ENCODE measurements at regions not wholly inside any gene's neighbourhood (a gene's known extent, or its start where the extent isn't known, plus 50 kb on each side); places are given as distances from the start of the nearest gene placed in this dataset.

DNA sequence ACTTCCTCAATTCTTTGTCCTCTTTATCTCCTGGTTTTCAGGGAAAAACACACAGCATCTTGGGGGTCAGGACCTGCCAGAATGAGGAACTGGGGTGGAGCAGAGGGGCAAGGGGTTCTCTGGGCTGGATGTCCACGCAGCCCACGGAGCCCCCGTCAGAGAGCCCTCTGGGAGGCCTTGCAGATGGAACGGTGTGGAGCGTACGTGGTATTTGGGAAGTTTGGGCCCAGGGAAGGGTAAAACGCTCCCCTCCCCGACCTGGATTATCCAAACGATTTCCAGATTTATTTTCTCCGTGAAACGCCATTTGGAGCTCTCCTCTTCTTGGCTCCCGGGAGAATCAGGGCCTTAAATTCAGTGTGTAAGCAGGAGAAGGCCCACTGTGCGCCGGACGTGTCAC, 51.7 kb upstream of the ZNF536 start:
- Histone ChIP-seq H3K27me3 (replicated peaks in 1 of 4; ENCODE audit: control insufficient read depth in 3 of 4, extremely low read depth in 1 of 4, insufficient read depth in 3 of 4, low read length in 3 of 4) (no peaks in the 10 kb centered on the region; a peak in 1 of 7 replicates), H3K4ac (replicated peaks; ENCODE audit: insufficient read length, low read depth, low read length) (no peak overlapping the region), H4K91ac (replicated peaks; ENCODE audit: insufficient read length, low read length) (no peak overlapping the region), H3K4me2 (ENCODE audit: insufficient read depth in 1 of 2, low read depth in 2 of 2, low read length in 2 of 2) (no peak overlapping the region), H3K79me2 (ENCODE audit: control insufficient read depth in 1 of 2, insufficient read depth in 2 of 2, low read length in 2 of 2) (no peaks in the 10 kb centered on the region), H3K4me3 (ENCODE audit: extremely low read depth in 1 of 4, insufficient read depth in 2 of 4, low read depth in 3 of 4, low read length in 4 of 4) (no peak overlapping the region), H3K14ac (ENCODE audit: insufficient read length) (no peak overlapping the region), H3K9ac (replicated peaks in 1 of 4; ENCODE audit: extremely low read depth in 1 of 4, low read depth in 3 of 4, low read length in 3 of 4) (no peak overlapping the region), H3K79me1 (ENCODE audit: low read depth, low read length) (no peaks in the 10 kb centered on the region), H2AFZ (ENCODE audit: low read length) (no peak overlapping the region), H2AK5ac (ENCODE audit: low read depth, low read length) (no peak overlapping the region), H3K18ac (ENCODE audit: extremely low read depth, low read length) (no peak overlapping the region), H2BK15ac (ENCODE audit: low read length) (no peak overlapping the region), H2BK5ac (ENCODE audit: low read depth, low read length) (no peak overlapping the region), H3K23me2 (ENCODE audit: low read depth, low read length) (peaks cover 5% of the 10 kb centered on the region; the same call in 1 of the 2 replicates), H4K8ac (ENCODE audit: extremely low read depth, insufficient read depth, low read length) (0 out of 2 replicates have a peak overlapping the region, but pooled peaks have one; percentile 31), H3K9me3 (ENCODE audit: insufficient read depth in 2 of 2, low read depth in 1 of 2, low read length in 1 of 2) (no peaks in the 10 kb centered on the region), H3K4me1 (replicated peaks in 1 of 4; ENCODE audit: control insufficient read depth in 3 of 4, insufficient read depth in 4 of 4, low read length in 3 of 4) (no peaks in the 10 kb centered on the region; a peak in 1 of 7 replicates), H4K5ac (ENCODE audit: insufficient read length, low read depth, low read length) (no peak overlapping the region), H2BK12ac (ENCODE audit: low read depth, low read length) (no peak overlapping the region), H2BK20ac (ENCODE audit: low read length) (no peak overlapping the region), H3K36me3 (ENCODE audit: control insufficient read depth in 2 of 4, insufficient read depth in 4 of 4, low read length in 3 of 4) (no peaks in the 10 kb centered on the region), H3K27ac (ENCODE audit: low read depth, low read length) (no peak overlapping the region), H3K23ac (ENCODE audit: insufficient read length) (no peak overlapping the region), H2BK120ac (replicated peaks; ENCODE audit: low read depth, low read length) (no peak overlapping the region), H3K56ac (replicated peaks; ENCODE audit: insufficient read length, low read depth, low read length) (no peak overlapping the region), H4K20me1 (replicated peaks in 1 of 2; ENCODE audit: control insufficient read depth in 1 of 2, insufficient read depth in 2 of 2, low read length in 2 of 2) (no peaks in the 10 kb centered on the region)
- ChIA-PET POLR2A (ENCODE audit: partially characterized antibody) (no interaction called here), CTCF (ENCODE audit: partially characterized antibody) (no interaction called here)
- TF ChIP-seq ZNF274 (IDR thresholded peaks at IDR 0.05; ENCODE audit: borderline replicate concordance, extremely low read depth, low read length) (no peak), CBX5 (IDR thresholded peaks at IDR 0.05; ENCODE audit: low read depth, low read length) (no peak)
- no peak for FAIRE-seq
- DNase-seq (ENCODE audit: low read depth in 1 of 2, low spot score in 2 of 2), result no peak
- 94% methylated on average over 15 of the region's 15 CpGs; no CpG with 5 or more reads in 1 of the 2 experiments for WGBS, 2 experiments (ENCODE audit: extremely low coverage in 1 of 2, insufficient coverage in 1 of 2, insufficient read length in 1 of 2, insufficient replicate concordance in 2 of 2, low coverage in 1 of 2, low lambda C conversion rate in 2 of 2, missing lambda C conversion rate in 1 of 2)

Data from H1 (cell line).